GM21390 (cell line): ENCODE measurements at regions not wholly inside any gene's neighbourhood (a gene's known extent, or its start where the extent isn't known, plus 50 kb on each side); places are given as distances from the start of the nearest gene placed in this dataset.

Experiments used
- ATAC-seq: cut with Tn5 transposase; IDR thresholded peaks from one replicate; pipeline ENCODE4 v1.9.1; 2021; ENCODE audit not compliant: unreplicated experiment

- no peak for ATAC-seq
These were observed 256.4 kb upstream of the SOX21 start for GRCh38 chr13:94968757-94969086.

GRCh38 chr13:94968040-94968756 lies 255.9 kb upstream of the SOX21 start:
- no peak for ATAC-seq

GRCh38 chr13:94967183-94968039 lies 255.1 kb upstream of the SOX21 start:
- no peak for ATAC-seq

- no peak for ATAC-seq
These were observed 254.1 kb upstream of the SOX21 start for GRCh38 chr13:94966422-94966955.

- no peak for ATAC-seq
These were observed 247.3 kb upstream of the SOX21 start for GRCh38 chr13:94959626-94960025.

- no peak for ATAC-seq
These were observed 244.2 kb upstream of the SOX21 start for GRCh38 chr13:94956417-94957110.

GRCh38 chr13:94952787-94953186 lies 240.4 kb upstream of the SOX21 start:
- ATAC-seq, result no peak

- no peak for ATAC-seq
These were observed 238.0 kb upstream of the SOX21 start for GRCh38 chr13:94950303-94950702.

- ATAC-seq, result no peak
These were observed 235.6 kb upstream of the SOX21 start for GRCh38 chr13:94947965-94948371.

GRCh38 chr13:94947392-94947791 lies 235.0 kb upstream of the SOX21 start:
- no peak for ATAC-seq

GRCh38 chr13:94946039-94946438 lies 233.7 kb upstream of the SOX21 start:
- ATAC-seq, result no peak

GRCh38 chr13:94938124-94938523 lies 225.8 kb upstream of the SOX21 start:
- ATAC-seq, result no peak

- ATAC-seq, result no peak
These were observed 224.3 kb upstream of the SOX21 start for GRCh38 chr13:94936633-94937032.

GRCh38 chr13:94933936-94934335 lies 221.6 kb upstream of the SOX21 start:
- no peak for ATAC-seq

- no peak for ATAC-seq
These were observed 220.9 kb upstream of the SOX21 start for GRCh38 chr13:94933230-94933751.

GRCh38 chr13:94928127-94928775 lies 215.9 kb upstream of the SOX21 start:
- ATAC-seq, result no peak

GRCh38 chr13:94925263-94925662 lies 212.9 kb upstream of the SOX21 start:
- ATAC-seq, result no peak

GRCh38 chr13:94921181-94921580 lies 208.8 kb upstream of the SOX21 start:
- ATAC-seq, result no peak

GRCh38 chr13:94920578-94920977 lies 208.2 kb upstream of the SOX21 start:
- ATAC-seq, result no peak

GRCh38 chr13:94917824-94918223 lies 205.5 kb upstream of the SOX21 start:
- ATAC-seq, result no peak

- ATAC-seq, result no peak
These were observed 202.6 kb upstream of the SOX21 start for GRCh38 chr13:94914895-94915294.
